Breast epithelium (tissue), 4 donors: ENCODE measurements at regions not wholly inside any gene's neighbourhood (a gene's known extent, or its start where the extent isn't known, plus 50 kb on each side); places are given as distances from the start of the nearest gene placed in this dataset.

Experiments used
- DNase-seq, 2 donors: peaks; one replicate each; pipeline ENCODE4 v3.0.0-alpha.2; 2019; ENCODE audit warnings: low spot score in 2 of 2
- H3K27ac ChIP-seq, 2 donors: fragments of 200-600 bp; sonication (generic) in 1 of 2; one replicate each; pipeline ENCODE4 v1.5.1; 2016 to 2019; ENCODE audit warnings: mild to moderate bottlenecking in 1 of 2
- H3K27me3 ChIP-seq, 2 donors: fragments of 200-600 bp; sonication (generic) in 1 of 2; one replicate each; pipeline versions ENCODE4 v1.5.1 to v1.6.0; 2017 to 2019; ENCODE audit warnings: control low read depth in 1 of 2, mild to moderate bottlenecking in 1 of 2
- H3K36me3 ChIP-seq: fragments of 200-600 bp; one replicate; pipeline ENCODE4 v1.5.1; 2019
- H3K4me1 ChIP-seq, 2 donors: fragments of 200-600 bp; sonication (generic); one replicate each; pipeline ENCODE4 v1.5.1; 2016 to 2019; ENCODE audit warnings: control low read depth in 1 of 2
- H3K4me3 ChIP-seq, 3 donors: fragments of 200-600 bp; sonication (generic); 1 replicate in 2 of 3; 2 replicates in 1 of 3; pipeline ENCODE4 v1.5.1; 2016 to 2019; ENCODE audit warnings: mild to moderate bottlenecking in 3 of 3, moderate library complexity in 2 of 3
- H3K9me3 ChIP-seq, 2 donors: fragments of 200-600 bp; sonication (generic) in 1 of 2; one replicate each; pipeline ENCODE4 v1.5.1; 2016 to 2019; ENCODE audit warnings: control low read depth in 1 of 2
- CTCF ChIP-seq, 3 donors: fragments of 450-650 bp; IDR thresholded peaks; one replicate each; pipeline ENCODE4 v1.5.1; 2016 to 2017; ENCODE audit warnings: antibody characterized with exemption in 3 of 3, mild to moderate bottlenecking in 3 of 3, moderate library complexity in 3 of 3
- POLR2A ChIP-seq: fragments of 450-650 bp; IDR thresholded peaks from one replicate; pipeline ENCODE4 v1.6.1; 2016; ENCODE audit warnings: antibody characterized with exemption, mild to moderate bottlenecking, moderate library complexity
- POLR2AphosphoS5 ChIP-seq, 3 donors: sonication (generic); formaldehyde crosslinking; IDR thresholded peaks; one replicate each; pipeline ENCODE4 v1.6.1; 2017; ENCODE audit warnings: antibody characterized with exemption in 3 of 3
- intact Hi-C: fragments of 100-400 bp; cut with DNase I; formaldehyde crosslinking; loops from one replicate; pipeline ENCODE4 v1.15.1; 2023; ENCODE audit warnings: low total_unique reads

GRCh38 chr2:42910645-42911405 lies 118.4 kb upstream of the HAAO start:
- no peak overlapping the region for H3K27ac ChIP-seq
- peaks cover 16 to 19% of the 10 kb centered on the region in 2 donors for H3K4me1 ChIP-seq
- H3K36me3 ChIP-seq, result no peaks in the 10 kb centered on the region
- no peak for DNase-seq
- no peaks in the 10 kb centered on the region for H3K27me3 ChIP-seq
- no peaks in the 10 kb centered on the region for H3K9me3 ChIP-seq
- no peak overlapping the region for H3K4me3 ChIP-seq
- TF ChIP-seq POLR2A (no peak), POLR2AphosphoS5 (IDR thresholded peaks at IDR 0.05) (no peak), CTCF (IDR thresholded peaks at IDR 0.05) (no peak)
- intact Hi-C loops, result no loop called here

GRCh38 chr2:42909966-42910365 lies 117.6 kb upstream of the HAAO start:
- Histone ChIP-seq H3K9me3 (no peaks in the 10 kb centered on the region), H3K27ac (no peak overlapping the region), H3K27me3 (no peaks in the 10 kb centered on the region), H3K4me3 (no peak overlapping the region), H3K4me1 (peaks cover 19 to 26% of the 10 kb centered on the region in 2 donors), H3K36me3 (no peaks in the 10 kb centered on the region)
- TF ChIP-seq POLR2AphosphoS5 (IDR thresholded peaks at IDR 0.05) (no peak), POLR2A (no peak), CTCF (IDR thresholded peaks at IDR 0.05) (no peak)
- no peak for DNase-seq
- intact Hi-C loops, result no loop called here

- DNase-seq, result no peak
- peak overlapping the region; percentile 90 to 95 for H3K27ac ChIP-seq
- TF ChIP-seq POLR2A (no peak), CTCF (IDR thresholded peaks at IDR 0.05) (no peak), POLR2AphosphoS5 (IDR thresholded peaks at IDR 0.05) (no peak)
- intact Hi-C loops, result no loop called here
- no peaks in the 10 kb centered on the region for H3K27me3 ChIP-seq
- H3K4me1 ChIP-seq, result peaks cover 19 to 26% of the 10 kb centered on the region in 2 donors
- H3K4me3 ChIP-seq, result no peak overlapping the region
- no peaks in the 10 kb centered on the region for H3K9me3 ChIP-seq
- H3K36me3 ChIP-seq, result no peaks in the 10 kb centered on the region
These were observed 116.3 kb upstream of the HAAO start for GRCh38 chr2:42908518-42909200.

GRCh38 chr2:42907835-42908234 lies 115.5 kb upstream of the HAAO start:
- no peaks in the 10 kb centered on the region for H3K36me3 ChIP-seq
- intact Hi-C loops, result no loop called here
- H3K4me3 ChIP-seq, result no peak overlapping the region
- TF ChIP-seq POLR2AphosphoS5 (IDR thresholded peaks at IDR 0.05), result no peak
- no peak for TF ChIP-seq POLR2A
- no peak for TF ChIP-seq CTCF (IDR thresholded peaks at IDR 0.05)
- peaks cover 19 to 26% of the 10 kb centered on the region in 2 donors for H3K4me1 ChIP-seq
- DNase-seq, result no peak
- H3K9me3 ChIP-seq, result no peaks in the 10 kb centered on the region
- peak overlapping the region; percentile 90 to 95 for H3K27ac ChIP-seq
- H3K27me3 ChIP-seq, result no peaks in the 10 kb centered on the region
